ENCODE measurements at regions not wholly inside any gene's neighbourhood (a gene's known extent, or its start where the extent isn't known, plus 50 kb on each side); places are given as distances from the start of the nearest gene placed in this dataset.

- TF ChIP-seq CTCF (IDR thresholded peaks at IDR 0.05; ENCODE audit: insufficient read depth, low read length, poor library complexity, severe bottlenecking) (no peak), EZH2phosphoT487 (conservative IDR thresholded peaks at IDR 0.05; ENCODE audit: low read length) (no peak)
Observed at GRCh38 chr16:72372087-72373045, 200.4 kb upstream of the PMFBP1 start.
